ENCODE measurements at regions not wholly inside any gene's neighbourhood (a gene's known extent, or its start where the extent isn't known, plus 50 kb on each side); places are given as distances from the start of the nearest gene placed in this dataset.

DNA sequence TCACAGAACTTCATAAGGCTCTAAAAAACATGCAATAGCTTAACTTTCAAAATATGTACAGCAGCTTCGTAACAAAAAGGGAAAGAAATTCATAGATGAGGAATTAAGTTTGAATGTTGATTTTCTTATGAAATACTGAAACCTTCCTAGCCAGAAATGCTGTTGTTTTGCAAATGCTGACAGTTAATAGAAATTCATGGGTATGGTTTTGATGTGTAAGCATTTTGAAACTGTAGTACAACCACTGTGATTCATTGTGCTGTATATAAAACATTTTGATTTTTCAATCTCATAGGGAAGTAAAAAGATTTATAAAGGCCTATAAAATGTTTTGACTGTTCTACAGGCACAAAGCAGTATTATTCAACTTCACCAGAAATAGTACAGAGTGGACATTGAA is 228.4 kb upstream of the EYS start:
- H3K36me3 Mint-ChIP-seq (ENCODE audit: low read depth): no peaks in the 10 kb centered on the region
- H3K4me3 Mint-ChIP-seq: no peak overlapping the region
- DNase-seq (no peak), ATAC-seq (ENCODE audit: low read depth) (no peak)
- POLR2A ChIA-PET: no interaction called here
- H3K27ac Mint-ChIP-seq: no peak overlapping the region
- no peaks in the 10 kb centered on the region for H3K4me1 Mint-ChIP-seq
- CTCF ChIA-PET: no interaction called here
- intact Hi-C loops (cut with micrococcal nuclease): no loop called here
- TF ChIP-seq, protein P1, sequence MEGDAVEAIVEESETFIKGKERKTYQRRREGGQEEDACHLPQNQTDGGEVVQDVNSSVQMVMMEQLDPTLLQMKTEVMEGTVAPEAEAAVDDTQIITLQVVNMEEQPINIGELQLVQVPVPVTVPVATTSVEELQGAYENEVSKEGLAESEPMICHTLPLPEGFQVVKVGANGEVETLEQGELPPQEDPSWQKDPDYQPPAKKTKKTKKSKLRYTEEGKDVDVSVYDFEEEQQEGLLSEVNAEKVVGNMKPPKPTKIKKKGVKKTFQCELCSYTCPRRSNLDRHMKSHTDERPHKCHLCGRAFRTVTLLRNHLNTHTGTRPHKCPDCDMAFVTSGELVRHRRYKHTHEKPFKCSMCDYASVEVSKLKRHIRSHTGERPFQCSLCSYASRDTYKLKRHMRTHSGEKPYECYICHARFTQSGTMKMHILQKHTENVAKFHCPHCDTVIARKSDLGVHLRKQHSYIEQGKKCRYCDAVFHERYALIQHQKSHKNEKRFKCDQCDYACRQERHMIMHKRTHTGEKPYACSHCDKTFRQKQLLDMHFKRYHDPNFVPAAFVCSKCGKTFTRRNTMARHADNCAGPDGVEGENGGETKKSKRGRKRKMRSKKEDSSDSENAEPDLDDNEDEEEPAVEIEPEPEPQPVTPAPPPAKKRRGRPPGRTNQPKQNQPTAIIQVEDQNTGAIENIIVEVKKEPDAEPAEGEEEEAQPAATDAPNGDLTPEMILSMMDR (IDR thresholded peaks at IDR 0.05): no peak
- no peaks in the 10 kb centered on the region for H3K27me3 Mint-ChIP-seq
- peaks cover 7% of the 10 kb centered on the region for H3K9me3 Mint-ChIP-seq

DNA sequence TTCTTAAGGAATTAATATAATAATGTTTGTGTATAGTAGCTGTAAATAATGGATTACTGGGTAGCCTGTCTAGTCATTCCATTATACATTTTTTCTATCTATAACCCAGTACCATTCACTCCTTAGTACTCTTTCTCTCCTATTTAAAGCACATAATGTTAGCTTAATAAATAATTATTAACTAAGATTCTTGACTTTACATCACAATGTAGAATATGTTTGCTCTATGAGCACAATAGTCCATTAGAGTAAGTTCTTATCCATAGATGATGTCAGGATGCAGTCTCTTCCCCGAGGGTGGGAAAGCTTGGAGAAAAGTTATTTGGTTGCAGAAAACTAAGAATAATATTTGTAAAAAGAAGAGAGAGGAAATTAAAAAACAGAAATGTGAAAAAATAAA is 226.4 kb upstream of the EYS start:
- no peak overlapping the region for H3K27ac Mint-ChIP-seq
- ChIA-PET POLR2A (no interaction called here), CTCF (no interaction called here)
- H3K9me3 Mint-ChIP-seq: peaks cover 8% of the 10 kb centered on the region
- H3K36me3 Mint-ChIP-seq (ENCODE audit: low read depth): no peaks in the 10 kb centered on the region
- no peaks in the 10 kb centered on the region for H3K4me1 Mint-ChIP-seq
- no peak overlapping the region for H3K4me3 Mint-ChIP-seq
- intact Hi-C loops (cut with micrococcal nuclease): no loop called here
- H3K27me3 Mint-ChIP-seq: no peaks in the 10 kb centered on the region
- no peak for DNase-seq
- ATAC-seq (ENCODE audit: low read depth): no peak
- TF ChIP-seq, protein P1 (IDR thresholded peaks at IDR 0.05): no peak

DNA sequence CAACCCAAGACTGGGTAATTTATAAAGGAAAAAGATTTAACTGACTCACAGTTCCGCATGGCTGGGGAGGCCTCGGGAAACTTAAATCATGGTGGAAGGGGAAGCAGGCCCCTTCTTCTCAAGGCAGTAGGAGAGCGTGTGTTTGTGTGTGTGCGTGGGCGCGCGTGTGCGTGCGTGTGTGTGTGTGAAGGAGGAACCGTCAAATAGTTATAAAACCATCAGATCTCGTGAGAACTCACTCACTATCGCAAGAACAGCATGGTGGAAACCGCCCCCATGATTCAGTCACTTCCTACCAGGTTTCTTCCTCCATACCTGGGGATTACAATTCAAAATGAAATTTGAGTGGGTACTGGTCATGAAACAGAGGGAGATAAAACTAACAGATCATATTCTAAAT is 220.1 kb upstream of the EYS start:
- no peaks in the 10 kb centered on the region for H3K4me1 Mint-ChIP-seq
- H3K36me3 Mint-ChIP-seq (ENCODE audit: low read depth): no peaks in the 10 kb centered on the region
- TF ChIP-seq, protein P1 (IDR thresholded peaks at IDR 0.05): no peak
- intact Hi-C loops (cut with micrococcal nuclease): no loop called here
- DNase-seq (no peak), ATAC-seq (ENCODE audit: low read depth) (no peak)
- H3K9me3 Mint-ChIP-seq: peaks cover 11% of the 10 kb centered on the region
- ChIA-PET POLR2A (no interaction called here), CTCF (no interaction called here)
- H3K27ac Mint-ChIP-seq: no peak overlapping the region
- no peaks in the 10 kb centered on the region for H3K27me3 Mint-ChIP-seq
- H3K4me3 Mint-ChIP-seq: no peak overlapping the region

DNA sequence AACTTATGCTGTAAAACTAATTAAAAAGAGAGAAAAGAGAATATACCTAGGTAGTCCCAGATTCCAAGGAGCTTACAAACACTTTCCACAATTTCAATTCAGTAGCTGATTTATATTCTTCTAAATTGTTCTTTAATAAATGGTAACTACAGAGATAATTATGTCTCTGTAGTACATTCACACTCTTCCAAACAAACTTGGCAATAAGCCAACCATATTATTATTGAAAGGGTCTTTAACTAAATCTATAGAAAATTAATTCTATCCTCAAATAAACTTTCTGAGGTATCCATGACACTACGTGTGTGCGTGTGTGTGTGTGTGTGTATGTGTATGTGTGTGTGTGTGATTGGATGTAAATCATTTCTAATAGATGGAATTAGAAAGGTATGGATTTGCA is 217.4 kb upstream of the EYS start:
- H3K36me3 Mint-ChIP-seq (ENCODE audit: low read depth): no peaks in the 10 kb centered on the region
- POLR2A ChIA-PET: no interaction called here
- H3K4me1 Mint-ChIP-seq: no peaks in the 10 kb centered on the region
- TF ChIP-seq, protein P1 (IDR thresholded peaks at IDR 0.05): no peak
- DNase-seq (no peak), ATAC-seq (ENCODE audit: low read depth) (no peak)
- H3K9me3 Mint-ChIP-seq: peaks cover 7% of the 10 kb centered on the region
- H3K4me3 Mint-ChIP-seq: no peak overlapping the region
- no peaks in the 10 kb centered on the region for H3K27me3 Mint-ChIP-seq
- CTCF ChIA-PET: no interaction called here
- no peak overlapping the region for H3K27ac Mint-ChIP-seq
- intact Hi-C loops (cut with micrococcal nuclease): no loop called here

DNA sequence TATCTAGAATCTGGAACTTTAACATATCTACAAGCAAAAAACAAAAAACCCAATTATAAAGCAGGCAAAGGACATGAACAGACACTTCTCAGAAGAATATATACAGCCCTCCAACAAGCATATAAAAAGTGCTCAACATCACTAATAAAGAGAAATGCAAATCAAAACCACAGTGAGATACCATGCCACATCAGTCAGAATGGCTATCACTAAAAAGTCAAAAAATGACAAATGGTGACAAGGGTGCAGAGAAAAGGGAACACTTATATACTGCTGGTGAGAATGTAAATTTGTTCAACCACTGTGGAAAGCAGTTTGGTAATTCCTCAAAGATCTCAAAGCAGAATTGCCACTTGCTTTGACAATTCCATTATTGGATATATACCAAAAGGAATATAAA is 215.0 kb upstream of the EYS start:
- Mint-ChIP-seq H3K4me3 (no peak overlapping the region), H3K9me3 (peaks cover 3% of the 10 kb centered on the region), H3K27me3 (no peaks in the 10 kb centered on the region), H3K36me3 (ENCODE audit: low read depth) (no peaks in the 10 kb centered on the region), H3K27ac (no peak overlapping the region), H3K4me1 (no peaks in the 10 kb centered on the region)
- intact Hi-C loops (cut with micrococcal nuclease): no loop called here
- ChIA-PET CTCF (no interaction called here), POLR2A (no interaction called here)
- DNase-seq (no peak), ATAC-seq (ENCODE audit: low read depth) (no peak)
- TF ChIP-seq, protein P1 (IDR thresholded peaks at IDR 0.05): no peak

All from activated B cell treated with CpG ODN at 0.5 μM for 24 hours (primary cell).